Kidney (tissue), 13 donors: ENCODE measurements at regions not wholly inside any gene's neighbourhood (a gene's known extent, or its start where the extent isn't known, plus 50 kb on each side); places are given as distances from the start of the nearest gene placed in this dataset.

ENCODE experiments used
- DNase-seq, 5 donors: peaks; one replicate each; pipeline ENCODE4 v3.0.0-alpha.2; 2013 to 2020
- FAIRE-seq: peaks from 2 replicates; lab custom pipeline; 2012; peaks lifted over from hg19 to GRCh38; lab: Jason Lieb, UNC
- H3K27ac ChIP-seq, 2 donors: one replicate each; pipeline ENCODE4 v1.7.0; 2013; ENCODE audit warnings: low read depth in 2 of 2, low read length in 2 of 2, inconsistent platforms in 1 of 2
- H3K27me3 ChIP-seq: one replicate; pipeline ENCODE4 v1.7.1; 2013; ENCODE audit warnings: low read length, inconsistent platforms; ENCODE audit not compliant: control insufficient read depth, insufficient read depth
- H3K36me3 ChIP-seq, 3 donors: one replicate each; pipeline versions ENCODE4 v1.7.0 to v1.7.1; 2013; ENCODE audit warnings: low read length in 3 of 3, control low read depth in 1 of 3, inconsistent platforms in 1 of 3; ENCODE audit not compliant: insufficient read depth in 3 of 3, control insufficient read depth in 2 of 3
- H3K4me1 ChIP-seq, 3 donors: one replicate each; pipeline versions ENCODE4 v1.7.0 to v1.7.1; 2013; ENCODE audit warnings: low read length in 3 of 3, inconsistent platforms in 1 of 3, low read depth in 1 of 3; ENCODE audit not compliant: control insufficient read depth in 2 of 3, insufficient read depth in 2 of 3
- H3K4me3 ChIP-seq, 3 donors: one replicate each; pipeline versions ENCODE4 v1.7.0 to v1.8.1; 2013; ENCODE audit warnings: low read length in 3 of 3, control low read depth in 1 of 3, inconsistent platforms in 1 of 3
- H3K9ac ChIP-seq, 3 donors: one replicate each; pipeline versions ENCODE4 v1.7.0 to v1.7.1; 2013; ENCODE audit warnings: low read length in 3 of 3, control low read depth in 1 of 3, inconsistent platforms in 1 of 3
- H3K9me3 ChIP-seq, 3 donors: one replicate each; pipeline versions ENCODE4 v1.7.0 to v1.7.1; 2013; ENCODE audit warnings: low read length in 3 of 3, control low read depth in 1 of 3, inconsistent platforms in 1 of 3; ENCODE audit not compliant: control insufficient read depth in 2 of 3, insufficient read depth in 1 of 3
- intact Hi-C: fragments of 100-400 bp; cut with DNase I; formaldehyde crosslinking; loops from one replicate; pipeline ENCODE4 v1.11.1; 2022
- TF ChIP-seq, protein P1 (sequence below): IDR thresholded peaks from 3 replicates; pipeline ENCODE4 v1.5.1; 2012; ENCODE audit warnings: mild to moderate bottlenecking, moderate library complexity, borderline replicate concordance; ENCODE audit not compliant: insufficient read depth; ENCODE audit errors: extremely low read depth
- donor health status: control.
- donor health status: control.
- donor health status: control.
- donor health status: control.
- donor health status: control.
- donor health status: DM: yes; HTN: yes; CAD: no.
- donor health status: Normal renal cell carcinoma (clear cell type).

GRCh38 chr17:77719806-77720205 is 238.7 kb upstream of the TNRC6C start:
- DNase-seq (no peak), FAIRE-seq (no peak)
- Histone ChIP-seq H3K36me3 (no peaks in the 10 kb centered on the region), H3K9ac (no peak overlapping the region), H3K4me3 (no peak overlapping the region), H3K27me3 (no peaks in the 10 kb centered on the region), H3K9me3 (no peaks in the 10 kb centered on the region), H3K27ac (no peak overlapping the region), H3K4me1 (peaks cover 0 to 6% (median 0%) of the 10 kb centered on the region in 3 donors)
- TF ChIP-seq, protein P1, sequence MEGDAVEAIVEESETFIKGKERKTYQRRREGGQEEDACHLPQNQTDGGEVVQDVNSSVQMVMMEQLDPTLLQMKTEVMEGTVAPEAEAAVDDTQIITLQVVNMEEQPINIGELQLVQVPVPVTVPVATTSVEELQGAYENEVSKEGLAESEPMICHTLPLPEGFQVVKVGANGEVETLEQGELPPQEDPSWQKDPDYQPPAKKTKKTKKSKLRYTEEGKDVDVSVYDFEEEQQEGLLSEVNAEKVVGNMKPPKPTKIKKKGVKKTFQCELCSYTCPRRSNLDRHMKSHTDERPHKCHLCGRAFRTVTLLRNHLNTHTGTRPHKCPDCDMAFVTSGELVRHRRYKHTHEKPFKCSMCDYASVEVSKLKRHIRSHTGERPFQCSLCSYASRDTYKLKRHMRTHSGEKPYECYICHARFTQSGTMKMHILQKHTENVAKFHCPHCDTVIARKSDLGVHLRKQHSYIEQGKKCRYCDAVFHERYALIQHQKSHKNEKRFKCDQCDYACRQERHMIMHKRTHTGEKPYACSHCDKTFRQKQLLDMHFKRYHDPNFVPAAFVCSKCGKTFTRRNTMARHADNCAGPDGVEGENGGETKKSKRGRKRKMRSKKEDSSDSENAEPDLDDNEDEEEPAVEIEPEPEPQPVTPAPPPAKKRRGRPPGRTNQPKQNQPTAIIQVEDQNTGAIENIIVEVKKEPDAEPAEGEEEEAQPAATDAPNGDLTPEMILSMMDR, result no peak
- intact Hi-C loops, result no loop called here

- DNase-seq, result no peak
- no peaks in the 10 kb centered on the region for H3K27me3 ChIP-seq
- no peaks in the 10 kb centered on the region for H3K9me3 ChIP-seq
- H3K27ac ChIP-seq, result no peak overlapping the region
- FAIRE-seq, result no peak
- H3K4me3 ChIP-seq, result no peak overlapping the region
- intact Hi-C loops, result no loop called here
- TF ChIP-seq, protein P1, result no peak
- no peaks in the 10 kb centered on the region for H3K36me3 ChIP-seq
- peaks cover 0 to 6% (median 0%) of the 10 kb centered on the region in 3 donors for H3K4me1 ChIP-seq
- H3K9ac ChIP-seq, result no peak overlapping the region
Observed at GRCh38 chr17:77720946-77721845, 237.3 kb upstream of the TNRC6C start.

DNA sequence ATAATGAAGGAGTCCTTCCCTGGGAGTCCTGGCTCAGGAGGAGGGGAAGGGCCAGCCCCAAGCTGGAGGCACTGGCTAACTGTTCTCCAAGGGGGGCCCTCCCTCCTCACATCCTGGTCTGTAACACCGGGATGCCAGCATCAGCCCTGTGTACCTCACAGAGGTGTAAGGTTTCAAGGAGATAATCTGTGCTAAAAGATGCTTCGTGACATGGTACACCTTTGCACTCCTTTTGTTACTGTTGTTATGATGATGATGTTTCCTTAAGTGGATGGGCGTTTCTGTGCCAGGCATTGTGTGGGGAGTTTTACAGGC is 236.7 kb upstream of the TNRC6C start:
- H3K4me3 ChIP-seq, result no peak overlapping the region
- H3K27me3 ChIP-seq, result no peaks in the 10 kb centered on the region
- FAIRE-seq, result no peak
- no peak overlapping the region for H3K9ac ChIP-seq
- H3K27ac ChIP-seq, result no peak overlapping the region
- no peaks in the 10 kb centered on the region for H3K9me3 ChIP-seq
- intact Hi-C loops, result no loop called here
- TF ChIP-seq, protein P1, result no peak
- no peaks in the 10 kb centered on the region for H3K36me3 ChIP-seq
- peaks cover 0 to 6% (median 0%) of the 10 kb centered on the region in 3 donors for H3K4me1 ChIP-seq
- no peak for DNase-seq

DNA sequence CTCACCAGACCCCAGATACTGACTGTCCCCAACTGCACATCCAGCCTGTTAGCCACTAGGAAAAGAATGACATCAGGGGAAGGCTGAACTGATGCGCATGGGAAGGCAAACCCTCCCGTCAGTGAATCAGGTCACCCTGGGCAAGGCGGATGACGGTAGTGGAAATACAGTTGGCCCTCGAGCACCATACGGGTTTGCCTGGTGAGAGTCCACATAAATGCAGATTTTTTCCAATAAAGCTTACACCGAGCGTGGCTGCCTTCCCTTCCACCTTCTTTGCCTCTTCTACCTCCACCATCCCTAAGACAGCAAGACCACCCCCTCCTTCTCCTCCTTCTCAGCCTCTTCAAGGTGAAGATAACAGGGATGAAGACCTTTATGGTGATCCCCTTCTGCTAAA is 236.1 kb upstream of the TNRC6C start:
- Histone ChIP-seq H3K36me3 (no peaks in the 10 kb centered on the region), H3K27me3 (no peaks in the 10 kb centered on the region), H3K4me1 (peaks cover 0 to 6% (median 0%) of the 10 kb centered on the region in 3 donors), H3K27ac (no peak overlapping the region), H3K9me3 (no peaks in the 10 kb centered on the region), H3K9ac (no peak overlapping the region), H3K4me3 (no peak overlapping the region)
- FAIRE-seq (no peak), DNase-seq (no peak)
- TF ChIP-seq, protein P1, result no peak
- intact Hi-C loops, result no loop called here
